ENCODE measurements at regions not wholly inside any gene's neighbourhood (a gene's known extent, or its start where the extent isn't known, plus 50 kb on each side); places are given as distances from the start of the nearest gene placed in this dataset.
A peak's percentile ranks its signal among the peaks of the same experiment; 100 is the strongest.
"Not testable (repeated sequence)": the region's sequence is repeated elsewhere in the genome, so short reads cannot be mapped to it uniquely, and the experiment has no call there.

GRCh38 chr1:168490306-168490705, 53.5 kb downstream of the XCL2 start:
- no peak for DNase-seq (ENCODE audit: low read depth)

GRCh38 chr1:168488138-168488537, 55.7 kb downstream of the XCL2 start:
- DNase-seq (ENCODE audit: low read depth): no peak

- DNase-seq (ENCODE audit: low read depth): not testable (repeated sequence)
These were observed 57.0 kb downstream of the XCL2 start for GRCh38 chr1:168486820-168487219.

GRCh38 chr1:168485048-168485447, 58.7 kb downstream of the XCL2 start:
- DNase-seq (ENCODE audit: low read depth): no peak

- no peak for DNase-seq (ENCODE audit: low read depth)
These were observed 59.7 kb downstream of the XCL2 start for GRCh38 chr1:168484083-168484482.

- DNase-seq (ENCODE audit: low read depth): no peak
These were observed 60.3 kb downstream of the XCL2 start for GRCh38 chr1:168483539-168483938.

GRCh38 chr1:168482106-168482505, 61.7 kb downstream of the XCL2 start:
- no peak for DNase-seq (ENCODE audit: low read depth)

GRCh38 chr1:168481586-168481985, 62.2 kb downstream of the XCL2 start:
- no peak for DNase-seq (ENCODE audit: low read depth)

GRCh38 chr1:168480997-168481396, 62.8 kb downstream of the XCL2 start:
- no peak for DNase-seq (ENCODE audit: low read depth)

- no peak for DNase-seq (ENCODE audit: low read depth)
These were observed 66.0 kb downstream of the XCL2 start for GRCh38 chr1:168477792-168478191.

GRCh38 chr1:168476588-168477385, 67.0 kb downstream of the XCL2 start:
- no peak for DNase-seq (ENCODE audit: low read depth)

- DNase-seq (ENCODE audit: low read depth): no peak
These were observed 69.5 kb downstream of the XCL2 start for GRCh38 chr1:168474322-168474721.

GRCh38 chr1:168473126-168473525, 70.7 kb downstream of the XCL2 start:
- DNase-seq (ENCODE audit: low read depth): no peak

GRCh38 chr1:168472223-168472622, 71.6 kb downstream of the XCL2 start:
- DNase-seq (ENCODE audit: low read depth): no peak

- DNase-seq (ENCODE audit: low read depth): no peak
These were observed 72.8 kb downstream of the XCL2 start for GRCh38 chr1:168470901-168471431.

- peak; percentile 29 for DNase-seq (ENCODE audit: low read depth)
These were observed 74.1 kb downstream of the XCL2 start for GRCh38 chr1:168469690-168470089.

GRCh38 chr1:168468822-168469221, 75.0 kb downstream of the XCL2 start:
- DNase-seq (ENCODE audit: low read depth): no peak

- no peak for DNase-seq (ENCODE audit: low read depth)
These were observed 75.6 kb downstream of the XCL2 start for GRCh38 chr1:168468042-168468809.

- DNase-seq (ENCODE audit: low read depth): no peak
These were observed 76.3 kb downstream of the XCL2 start for GRCh38 chr1:168467452-168467851.

- no peak for DNase-seq (ENCODE audit: low read depth)
These were observed 77.1 kb downstream of the XCL2 start for GRCh38 chr1:168466714-168467131.

- DNase-seq (ENCODE audit: low read depth): peak; percentile 43
These were observed 77.6 kb downstream of the XCL2 start for GRCh38 chr1:168466092-168466713.

GRCh38 chr1:168461108-168461507, 82.7 kb downstream of the XCL2 start:
- not testable (repeated sequence) for DNase-seq (ENCODE audit: low read depth)

- not testable (repeated sequence) for DNase-seq (ENCODE audit: low read depth)
These were observed 86.5 kb downstream of the XCL2 start for GRCh38 chr1:168457296-168457695.

Measured in stimulated activated CD8-positive, alpha-beta memory T cell treated with anti-CD3 and anti-CD28 coated beads, Interleukin-4, amount 100 ng/mL, for 24 hours (primary cell).